GM13976 (cell line): ENCODE measurements at regions not wholly inside any gene's neighbourhood (a gene's known extent, or its start where the extent isn't known, plus 50 kb on each side); places are given as distances from the start of the nearest gene placed in this dataset.

ENCODE experiments used
- DNase-seq: peaks from one replicate; pipeline ENCODE4 v3.0.0; 2012; ENCODE audit warnings: low spot score
- CTCF ChIP-seq: IDR thresholded peaks from 2 replicates; pipeline ENCODE4 v1.5.1; 2012; ENCODE audit warnings: borderline replicate concordance, mild to moderate bottlenecking; ENCODE audit not compliant: insufficient read depth; ENCODE audit errors: extremely low read depth, missing control alignments, control extremely low read depth
- in situ Hi-C: fragments of 300-500 bp; cut with MboI; formaldehyde crosslinking; loops from one replicate; pipeline ENCODE4 v1.12.0; 2022; ENCODE audit warnings: low sequenced_read_pairs, mixed read lengths, inconsistent platforms; ENCODE audit not compliant: unreplicated experiment

GRCh38 chr9:89877051-89878002 is 272.5 kb downstream of the GADD45G start:
- in situ Hi-C loops: no loop called here
- no peak for DNase-seq
- TF ChIP-seq CTCF: no peak

GRCh38 chr9:89878003-89878411 is 273.2 kb downstream of the GADD45G start:
- in situ Hi-C loops: no loop called here
- no peak for DNase-seq
- no peak for TF ChIP-seq CTCF

DNA sequence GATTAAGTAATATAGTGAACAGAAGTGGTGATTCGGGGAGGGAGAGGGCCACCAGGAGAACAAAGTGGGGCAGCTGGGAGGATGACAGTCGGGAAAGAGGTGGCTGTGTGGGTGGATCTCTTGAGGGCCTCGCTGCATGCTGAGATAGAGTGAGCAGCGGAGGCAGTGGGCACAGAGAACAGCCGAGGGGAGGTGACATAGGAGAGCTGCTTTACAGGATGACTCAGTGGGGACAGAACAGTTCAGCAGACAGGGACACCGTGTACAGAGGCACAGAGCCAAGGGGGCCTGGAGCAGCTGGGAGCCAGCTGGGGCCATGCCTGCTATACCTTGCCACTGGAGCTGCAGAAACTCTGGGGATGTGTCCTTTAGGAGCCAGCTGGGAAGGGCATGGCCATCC is 273.9 kb downstream of the GADD45G start:
- in situ Hi-C loops: no loop called here
- no peak for DNase-seq
- no peak for TF ChIP-seq CTCF

DNA sequence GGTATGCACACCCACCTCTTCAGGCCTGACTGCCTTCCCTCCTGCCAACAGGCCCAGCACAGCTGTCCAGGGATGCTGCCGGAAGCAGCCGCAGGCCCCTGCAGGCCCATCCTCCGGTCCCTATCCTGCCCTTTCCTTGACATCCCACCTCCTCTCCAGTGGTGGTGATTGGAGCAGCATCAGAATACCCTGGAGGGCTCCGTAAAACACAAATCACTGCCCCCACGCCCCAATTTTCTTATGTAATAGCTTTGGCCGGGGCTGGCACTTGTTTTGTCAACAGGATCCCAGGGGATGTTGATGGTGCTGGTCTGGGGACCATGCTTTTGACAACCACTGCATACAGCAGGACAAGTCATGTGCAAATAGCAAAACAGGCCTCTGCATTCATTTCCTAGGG is 274.5 kb downstream of the GADD45G start:
- DNase-seq: no peak
- in situ Hi-C loops: no loop called here
- no peak for TF ChIP-seq CTCF

DNA sequence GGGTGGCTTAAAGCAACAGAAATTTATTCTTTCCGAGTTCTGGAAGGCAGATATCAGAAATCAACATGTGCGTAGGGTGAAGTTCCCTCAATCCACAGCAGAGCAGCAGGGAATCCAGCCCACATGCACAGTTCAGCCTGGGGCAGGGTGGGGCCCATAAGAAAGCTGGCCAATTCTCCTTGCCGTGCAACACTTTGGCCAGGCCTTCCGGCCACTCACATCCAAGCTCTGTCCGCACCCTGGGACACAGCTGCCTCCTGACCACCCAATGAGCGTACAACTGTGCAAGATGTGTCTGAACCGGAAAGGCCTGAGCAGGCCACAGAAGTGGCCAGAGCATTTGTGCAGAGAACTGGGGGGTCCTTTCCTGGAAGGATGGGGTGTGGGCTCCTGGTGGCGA is 274.9 kb downstream of the GADD45G start:
- TF ChIP-seq CTCF: no peak
- no peak for DNase-seq
- in situ Hi-C loops: no loop called here

GRCh38 chr9:89880161-89880560 is 275.3 kb downstream of the GADD45G start:
- in situ Hi-C loops: no loop called here
- TF ChIP-seq CTCF: no peak
- DNase-seq: no peak

DNA sequence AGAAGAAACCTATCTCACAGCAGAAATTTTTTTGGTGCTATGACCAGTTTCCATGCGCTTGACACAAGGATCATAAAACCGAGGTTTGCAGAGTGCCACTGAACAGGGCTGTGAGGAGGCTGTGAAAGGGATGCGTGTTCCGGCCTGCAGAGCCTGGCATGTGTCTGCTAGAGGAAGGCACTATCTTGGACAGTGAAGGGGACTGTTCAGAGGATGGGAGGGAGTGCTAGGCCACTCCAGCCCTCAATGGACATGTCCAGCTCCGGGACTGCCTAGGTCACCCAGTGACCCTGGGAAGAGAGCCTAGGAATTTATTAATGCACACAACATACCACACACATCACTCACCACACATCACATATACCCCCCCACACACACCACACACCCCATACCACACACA is 275.9 kb downstream of the GADD45G start:
- TF ChIP-seq CTCF: no peak

More for the DNA sequence above, 275.9 kb downstream of the GADD45G start:
- no peak for DNase-seq
- in situ Hi-C loops: no loop called here
